ENCODE measurements at regions not wholly inside any gene's neighbourhood (a gene's known extent, or its start where the extent isn't known, plus 50 kb on each side); places are given as distances from the start of the nearest gene placed in this dataset.

- Histone ChIP-seq H3K79me2 (ENCODE audit: insufficient read depth, low read length) (no peaks in the 10 kb centered on the region), H3K36me3 (ENCODE audit: insufficient read depth, low read length) (no peaks in the 10 kb centered on the region), H3K4me2 (ENCODE audit: low read length) (no peak overlapping the region), H2AFZ (ENCODE audit: low read depth, low read length) (no peak overlapping the region), H3K9me3 (ENCODE audit: insufficient read depth, low read depth, low read length) (no peaks in the 10 kb centered on the region), H4K20me1 (ENCODE audit: insufficient read depth, low read length) (no peaks in the 10 kb centered on the region), H3K27ac (ENCODE audit: low read depth, low read length) (no peak overlapping the region), H3K27me3 (ENCODE audit: insufficient read depth, low read length) (no peaks in the 10 kb centered on the region), H3K4me1 (ENCODE audit: insufficient read depth, low read length) (no peaks in the 10 kb centered on the region), H3K4me3 (ENCODE audit: insufficient read depth, low read depth, low read length) (no peak overlapping the region), H3K9ac (ENCODE audit: low read length) (no peak overlapping the region)
- TF ChIP-seq CTCF (IDR thresholded peaks at IDR 0.05; ENCODE audit: insufficient read depth, low read depth, low read length) (no peak), EZH2 (IDR thresholded peaks at IDR 0.05; ENCODE audit: insufficient read depth, low read length) (no peak)
- no peaks in the 10 kb centered on the region for H3K36me3 Mint-ChIP-seq (ENCODE audit: low read depth, unreplicated experiment)
- H3K27ac Mint-ChIP-seq (ENCODE audit: unreplicated experiment) = no peak overlapping the region
- no peaks in the 10 kb centered on the region for H3K9me3 Mint-ChIP-seq (ENCODE audit: unreplicated experiment)
- H3K4me1 Mint-ChIP-seq (ENCODE audit: low read depth, unreplicated experiment) = no peaks in the 10 kb centered on the region
- FAIRE-seq (no peak), DNase-seq (ENCODE audit: low read depth) (no peak)
- H3K27me3 Mint-ChIP-seq (ENCODE audit: low read depth, unreplicated experiment) = peaks cover 2% of the 10 kb centered on the region
- H3K4me3 Mint-ChIP-seq (ENCODE audit: unreplicated experiment) = no peak overlapping the region
These were observed 154.3 kb downstream of the NXPE2 start for GRCh38 chr11:114832532-114833125.

- no peak for FAIRE-seq
- no peak for TF ChIP-seq CTCF (IDR thresholded peaks at IDR 0.05; ENCODE audit: insufficient read depth, low read depth, low read length)
- no peak for TF ChIP-seq EZH2 (IDR thresholded peaks at IDR 0.05; ENCODE audit: insufficient read depth, low read length)
- no peaks in the 10 kb centered on the region for H3K4me1 Mint-ChIP-seq (ENCODE audit: low read depth, unreplicated experiment)
These were observed 157.8 kb downstream of the NXPE2 start for GRCh38 chr11:114836161-114836560.

GRCh38 chr11:114844896-114845295 lies 166.6 kb downstream of the NXPE2 start:
- H3K9me3 ChIP-seq (ENCODE audit: insufficient read depth, low read depth, low read length) = no peaks in the 10 kb centered on the region
- H3K27ac Mint-ChIP-seq (ENCODE audit: unreplicated experiment) = no peak overlapping the region
- H3K4me3 ChIP-seq (ENCODE audit: insufficient read depth, low read depth, low read length) = no peak overlapping the region
- H3K9ac ChIP-seq (ENCODE audit: low read length) = no peak overlapping the region
- DNase-seq (ENCODE audit: low read depth) (no peak), FAIRE-seq (no peak)
- no peaks in the 10 kb centered on the region for H3K36me3 ChIP-seq (ENCODE audit: insufficient read depth, low read length)
- H3K4me3 Mint-ChIP-seq (ENCODE audit: unreplicated experiment) = no peak overlapping the region
- H3K4me1 Mint-ChIP-seq (ENCODE audit: low read depth, unreplicated experiment) = peaks cover 3% of the 10 kb centered on the region
- no peak for TF ChIP-seq CTCF (IDR thresholded peaks at IDR 0.05; ENCODE audit: insufficient read depth, low read depth, low read length)
- TF ChIP-seq EZH2 (IDR thresholded peaks at IDR 0.05; ENCODE audit: insufficient read depth, low read length) = no peak
- no peaks in the 10 kb centered on the region for H3K27me3 ChIP-seq (ENCODE audit: insufficient read depth, low read length)
- H3K36me3 Mint-ChIP-seq (ENCODE audit: low read depth, unreplicated experiment) = no peaks in the 10 kb centered on the region
- H3K9me3 Mint-ChIP-seq (ENCODE audit: unreplicated experiment) = no peaks in the 10 kb centered on the region
- H3K79me2 ChIP-seq (ENCODE audit: insufficient read depth, low read length) = no peaks in the 10 kb centered on the region
- peaks cover 13% of the 10 kb centered on the region for H3K27me3 Mint-ChIP-seq (ENCODE audit: low read depth, unreplicated experiment)
- no peaks in the 10 kb centered on the region for H4K20me1 ChIP-seq (ENCODE audit: insufficient read depth, low read length)
- no peak overlapping the region for H2AFZ ChIP-seq (ENCODE audit: low read depth, low read length)
- no peak overlapping the region for H3K27ac ChIP-seq (ENCODE audit: low read depth, low read length)
- H3K4me2 ChIP-seq (ENCODE audit: low read length) = no peak overlapping the region
- H3K4me1 ChIP-seq (ENCODE audit: insufficient read depth, low read length) = no peaks in the 10 kb centered on the region

More at GRCh38 chr11:114836161-114836560, 157.8 kb downstream of the NXPE2 start:
- no peak overlapping the region for H3K4me2 ChIP-seq (ENCODE audit: low read length)
- no peak overlapping the region for H2AFZ ChIP-seq (ENCODE audit: low read depth, low read length)
- no peaks in the 10 kb centered on the region for H3K4me1 ChIP-seq (ENCODE audit: insufficient read depth, low read length)
- no peaks in the 10 kb centered on the region for H3K36me3 ChIP-seq (ENCODE audit: insufficient read depth, low read length)
- Mint-ChIP-seq H3K36me3 (ENCODE audit: low read depth, unreplicated experiment) (no peaks in the 10 kb centered on the region), H3K27ac (ENCODE audit: unreplicated experiment) (no peak overlapping the region), H3K4me3 (ENCODE audit: unreplicated experiment) (no peak overlapping the region), H3K9me3 (ENCODE audit: unreplicated experiment) (peaks cover 2% of the 10 kb centered on the region), H3K27me3 (ENCODE audit: low read depth, unreplicated experiment) (peaks cover 2% of the 10 kb centered on the region)
- no peak overlapping the region for H3K4me3 ChIP-seq (ENCODE audit: insufficient read depth, low read depth, low read length)
- H3K27me3 ChIP-seq (ENCODE audit: insufficient read depth, low read length) = no peaks in the 10 kb centered on the region
- no peaks in the 10 kb centered on the region for H4K20me1 ChIP-seq (ENCODE audit: insufficient read depth, low read length)
- H3K27ac ChIP-seq (ENCODE audit: low read depth, low read length) = no peak overlapping the region
- no peaks in the 10 kb centered on the region for H3K79me2 ChIP-seq (ENCODE audit: insufficient read depth, low read length)
- no peaks in the 10 kb centered on the region for H3K9me3 ChIP-seq (ENCODE audit: insufficient read depth, low read depth, low read length)
- DNase-seq (ENCODE audit: low read depth) = no peak
- H3K9ac ChIP-seq (ENCODE audit: low read length) = no peak overlapping the region

Measured in astrocyte (in vitro differentiated cells and primary cell).